GM19395 (cell line): ENCODE measurements at regions not wholly inside any gene's neighbourhood (a gene's known extent, or its start where the extent isn't known, plus 50 kb on each side); places are given as distances from the start of the nearest gene placed in this dataset.
"Not testable (repeated sequence)": the region's sequence is repeated elsewhere in the genome, so short reads cannot be mapped to it uniquely, and the experiment has no call there.

ENCODE experiments used
- ATAC-seq: cut with Tn5 transposase; IDR thresholded peaks from one replicate; pipeline ENCODE4 v1.9.1; 2021; ENCODE audit warnings: mild to moderate bottlenecking, moderate library complexity; ENCODE audit not compliant: unreplicated experiment

DNA sequence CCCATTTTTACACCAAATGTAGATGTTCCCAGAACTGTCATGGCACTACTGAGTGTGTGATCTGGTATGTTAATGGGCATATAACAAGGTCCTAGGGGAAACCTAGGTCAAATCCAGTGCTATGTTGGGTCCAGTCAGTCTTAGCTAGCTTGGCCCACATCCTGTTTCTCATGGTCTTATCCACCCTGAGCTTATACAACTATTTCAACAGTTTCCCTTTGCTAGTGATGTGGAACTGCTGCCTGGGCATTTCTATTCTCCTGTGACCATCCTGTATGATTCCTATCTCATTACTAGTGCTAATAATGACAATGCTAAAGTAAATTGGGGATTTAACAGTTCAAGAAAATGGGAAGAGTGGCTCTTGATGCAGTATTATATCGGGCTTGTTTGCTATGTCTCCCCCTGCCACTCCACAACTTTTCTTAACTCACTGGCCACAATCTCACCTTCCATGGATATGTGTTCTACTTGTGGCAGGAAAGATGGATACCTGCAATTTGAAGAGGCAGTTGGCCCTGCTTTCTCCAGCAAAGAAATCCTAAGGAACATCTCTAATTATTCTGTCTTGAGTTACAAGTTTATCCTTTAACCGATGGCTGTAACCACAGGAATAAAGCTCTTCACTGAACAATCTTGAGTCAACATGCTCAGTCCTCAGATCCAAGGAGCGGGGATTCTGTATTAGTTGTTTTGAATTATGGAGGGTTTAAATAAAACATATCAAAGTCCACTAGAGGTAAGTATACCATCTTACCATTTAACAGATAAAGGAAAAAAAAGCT is 707.8 kb downstream of the XPNPEP1 start:
- ATAC-seq: no peak

DNA sequence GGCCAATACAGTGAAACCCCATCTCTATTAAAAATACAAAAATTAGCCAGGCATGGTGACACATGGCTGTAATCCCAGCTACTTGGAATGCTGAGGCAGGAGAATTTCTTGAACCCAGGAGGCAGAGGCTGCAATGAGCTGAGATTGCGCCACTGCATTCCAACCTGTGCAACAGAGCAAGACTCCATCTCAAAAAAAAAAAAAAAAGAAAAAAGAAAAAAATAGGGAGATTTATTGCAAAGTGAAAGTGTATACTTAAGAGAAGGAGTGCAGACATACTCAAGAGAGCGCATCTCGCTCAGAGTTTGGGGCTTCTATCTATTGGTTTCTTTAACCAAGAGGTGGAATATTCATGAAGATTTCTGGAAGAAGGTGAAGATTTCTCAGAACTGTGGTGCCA is 708.4 kb downstream of the XPNPEP1 start:
- ATAC-seq: not testable (repeated sequence)

DNA sequence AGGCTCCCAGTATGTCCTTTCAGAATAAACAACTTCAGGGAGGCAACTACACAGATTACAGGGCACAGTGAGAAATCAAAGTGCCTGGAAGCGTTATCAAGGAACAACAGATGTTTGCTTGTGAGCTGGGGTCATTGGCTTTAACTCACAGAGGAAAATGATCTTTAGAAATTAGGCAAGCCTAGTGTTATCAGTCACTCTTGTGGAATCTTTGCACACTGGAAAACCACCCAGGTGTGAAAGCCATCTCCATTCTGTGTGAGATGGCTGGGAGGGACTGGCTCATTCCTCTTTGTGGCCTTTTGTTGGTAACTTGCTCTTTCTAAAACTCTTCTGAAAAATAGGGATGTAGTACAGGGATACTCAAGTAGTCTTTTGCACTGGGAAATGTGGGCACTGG is 716.0 kb downstream of the XPNPEP1 start:
- ATAC-seq: no peak

DNA sequence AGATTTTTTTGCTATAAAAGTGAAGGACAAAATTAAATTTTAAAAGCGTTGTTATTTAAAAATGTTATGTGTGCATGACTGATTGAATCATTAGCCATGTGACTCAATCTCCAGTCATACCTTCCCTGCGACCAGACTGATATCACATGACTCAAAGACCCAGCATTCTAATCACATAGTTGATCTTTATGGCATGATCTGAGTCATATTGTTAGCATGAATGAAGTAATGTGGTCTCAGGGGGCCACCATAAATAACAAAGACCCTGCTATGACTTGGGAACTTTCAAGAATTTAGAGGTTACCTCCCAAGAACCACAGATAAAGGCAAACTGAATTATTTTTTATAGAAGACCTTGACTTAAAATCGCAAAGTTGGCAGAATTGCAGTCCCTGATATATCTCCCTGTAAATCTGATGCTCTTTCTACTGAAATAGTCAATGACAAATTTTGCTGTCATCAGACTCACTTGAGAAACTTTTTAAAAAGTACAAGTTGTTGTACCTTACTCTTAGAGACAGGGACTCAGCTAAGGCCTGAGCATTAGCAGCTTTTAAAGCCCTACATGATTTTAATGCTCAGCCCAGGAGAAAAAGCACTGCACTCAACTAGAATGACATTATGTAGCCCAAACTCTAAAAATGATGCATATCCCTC is 717.3 kb downstream of the XPNPEP1 start:
- ATAC-seq: no peak

DNA sequence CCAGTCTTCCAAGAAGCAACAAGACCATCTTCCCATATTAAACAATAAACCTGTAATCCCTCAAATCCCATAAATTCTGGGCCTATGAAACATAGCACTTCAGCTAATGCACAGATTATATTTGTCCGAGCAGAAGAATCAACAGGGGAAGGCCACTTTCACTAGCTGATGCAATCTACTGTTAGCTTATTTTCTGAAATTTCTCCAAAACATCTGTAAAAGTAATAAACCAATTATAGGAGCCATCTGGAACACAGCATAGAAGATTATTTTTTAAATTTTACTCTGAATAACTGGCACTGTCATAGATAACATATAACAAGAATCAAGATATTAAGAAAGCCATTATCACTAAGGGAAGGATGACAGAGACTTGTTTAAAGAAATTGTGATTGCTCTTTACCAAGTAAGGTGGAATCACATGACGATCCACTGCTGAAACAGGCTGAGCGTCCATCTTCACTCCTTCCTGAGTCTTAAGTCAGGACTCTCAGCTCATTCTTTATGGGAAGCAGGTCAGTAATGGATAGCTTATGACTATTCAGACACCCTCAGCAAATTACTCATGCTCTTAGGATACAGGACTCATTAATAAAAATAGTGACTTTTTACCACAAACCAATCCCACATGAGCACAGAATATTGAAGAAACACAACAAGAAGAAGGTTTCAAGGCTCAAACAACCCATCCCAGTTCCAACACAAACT is 719.5 kb downstream of the XPNPEP1 start:
- no peak for ATAC-seq

DNA sequence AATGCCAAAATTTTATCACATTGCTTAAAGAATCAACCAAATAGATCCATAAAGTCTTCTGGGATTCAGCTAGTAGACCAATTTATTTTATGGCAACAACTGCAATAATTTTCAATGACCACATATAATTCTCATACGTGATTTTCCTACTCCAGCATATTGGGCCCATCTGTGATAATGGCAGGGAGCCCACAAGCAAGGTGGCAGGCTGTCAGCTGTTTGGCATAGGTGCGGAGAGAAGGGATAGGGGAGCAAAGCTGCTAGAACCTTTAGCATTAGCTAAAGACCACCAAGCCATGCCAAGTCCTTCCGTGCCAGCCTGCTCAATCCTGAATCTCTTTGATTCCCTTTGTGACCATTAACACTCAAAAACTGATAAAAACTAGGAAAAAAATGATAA is 721.2 kb downstream of the XPNPEP1 start:
- no peak for ATAC-seq

DNA sequence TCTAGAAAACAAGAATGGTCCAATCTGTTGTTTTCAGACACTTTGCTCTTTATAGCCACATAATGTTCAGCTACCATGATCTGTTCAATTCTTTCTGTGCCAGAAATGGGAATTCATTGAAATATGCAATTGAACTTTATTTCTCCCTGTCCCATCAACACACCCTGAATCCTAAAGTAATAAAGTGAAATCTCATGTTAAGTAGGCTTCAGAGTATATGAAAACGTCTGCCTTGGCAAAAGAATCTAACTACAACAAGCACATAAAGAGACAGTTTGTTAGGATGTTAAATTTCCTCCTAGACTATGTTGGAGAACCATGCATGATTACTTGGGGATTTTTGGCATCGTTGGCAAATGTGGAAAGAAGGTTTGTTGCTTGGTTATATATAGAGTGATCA is 722.7 kb downstream of the XPNPEP1 start:
- ATAC-seq: no peak

DNA sequence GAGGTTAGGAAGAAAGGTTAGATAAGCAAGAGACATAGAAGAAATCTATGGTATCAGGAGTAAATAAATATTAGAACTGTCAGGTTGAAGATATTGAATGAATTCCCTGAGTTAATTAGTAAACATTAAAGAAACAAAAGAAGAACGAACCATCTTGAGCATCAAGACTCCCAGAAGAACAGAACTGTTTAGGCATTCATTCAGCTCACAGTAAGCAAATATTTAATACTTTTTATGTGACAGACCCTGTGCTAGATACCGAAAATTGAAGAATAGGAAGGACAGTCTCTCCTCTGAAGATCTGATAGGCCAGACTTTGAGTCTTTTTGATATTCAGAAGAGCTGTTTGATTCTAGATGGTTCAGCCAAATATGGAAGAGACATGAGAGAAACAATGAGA is 731.5 kb downstream of the XPNPEP1 start:
- ATAC-seq: no peak

DNA sequence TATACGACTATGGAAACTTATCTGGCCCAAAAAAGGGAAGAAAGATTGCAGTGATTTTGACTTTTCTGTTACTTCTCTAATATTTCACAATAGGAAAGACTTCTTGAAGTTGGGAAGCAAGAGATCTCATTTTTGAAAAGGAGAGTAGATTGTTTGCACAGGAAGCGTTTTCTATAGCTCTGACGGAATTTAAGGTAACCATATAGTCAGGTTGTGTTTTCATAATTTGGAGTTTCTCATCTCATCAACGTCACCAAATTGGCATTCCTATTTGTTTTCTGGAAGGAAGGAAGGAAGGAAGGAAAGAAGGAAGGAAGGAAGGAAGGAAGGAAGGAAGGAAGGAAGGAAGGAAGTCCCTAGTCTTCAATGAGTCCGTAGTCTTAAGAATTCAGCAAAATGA is 732.0 kb downstream of the XPNPEP1 start:
- ATAC-seq: no peak

DNA sequence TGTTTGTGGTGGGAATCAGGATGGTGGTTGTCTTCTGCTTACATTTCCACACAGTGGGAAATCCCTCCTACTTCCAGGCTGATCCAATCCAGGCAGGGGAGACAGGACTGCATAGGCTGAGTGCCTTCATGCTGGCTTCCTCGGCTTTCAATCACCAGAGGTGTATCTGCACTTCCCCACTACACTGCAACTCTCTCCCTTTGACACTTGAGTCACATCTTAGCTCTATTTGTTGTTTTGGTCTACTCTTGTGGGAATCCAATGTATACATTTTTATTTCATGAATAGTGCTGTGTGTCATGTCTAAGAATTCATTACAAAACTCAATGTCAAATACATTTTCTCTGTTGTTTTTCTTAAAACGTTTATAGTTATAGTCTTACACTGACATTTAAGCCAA is 735.6 kb downstream of the XPNPEP1 start:
- no peak for ATAC-seq

DNA sequence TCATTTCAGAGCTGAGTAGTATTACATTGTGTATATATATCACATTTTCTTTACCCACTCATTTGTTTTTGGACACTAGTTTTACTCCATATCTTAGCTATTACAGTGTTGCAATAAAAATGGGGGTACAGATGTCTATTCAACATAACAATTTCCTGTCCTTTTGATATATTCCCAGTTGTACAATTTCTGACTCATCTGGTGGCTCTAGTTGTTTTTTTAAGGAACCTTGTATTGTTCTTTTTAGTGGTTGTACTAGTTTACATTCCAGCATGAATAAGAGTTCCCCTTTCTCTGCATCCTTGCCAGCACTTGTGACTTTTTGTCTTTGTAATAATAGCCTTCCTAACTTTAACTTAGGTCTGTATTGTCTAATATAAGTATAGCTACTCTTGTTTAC is 739.9 kb downstream of the XPNPEP1 start:
- ATAC-seq: no peak

DNA sequence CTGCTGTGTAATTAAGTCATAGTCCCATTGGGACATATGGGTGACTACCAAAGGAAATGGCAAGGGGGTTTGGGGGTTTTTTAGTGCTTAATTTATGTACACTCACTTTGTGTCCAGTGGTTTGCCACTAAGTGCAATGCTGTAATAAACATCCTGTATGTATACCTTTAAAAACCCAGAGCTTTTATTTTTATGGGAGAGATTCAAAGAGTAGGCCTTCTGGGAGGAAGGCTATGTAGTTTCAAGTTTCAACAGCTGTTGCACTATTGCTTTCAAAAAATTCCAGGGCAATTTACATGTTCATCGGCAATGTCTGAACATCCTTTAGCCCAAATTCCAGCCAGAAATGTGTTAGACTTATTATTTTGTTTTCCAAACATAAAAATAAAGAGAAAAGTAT is 744.7 kb downstream of the XPNPEP1 start:
- no peak for ATAC-seq

DNA sequence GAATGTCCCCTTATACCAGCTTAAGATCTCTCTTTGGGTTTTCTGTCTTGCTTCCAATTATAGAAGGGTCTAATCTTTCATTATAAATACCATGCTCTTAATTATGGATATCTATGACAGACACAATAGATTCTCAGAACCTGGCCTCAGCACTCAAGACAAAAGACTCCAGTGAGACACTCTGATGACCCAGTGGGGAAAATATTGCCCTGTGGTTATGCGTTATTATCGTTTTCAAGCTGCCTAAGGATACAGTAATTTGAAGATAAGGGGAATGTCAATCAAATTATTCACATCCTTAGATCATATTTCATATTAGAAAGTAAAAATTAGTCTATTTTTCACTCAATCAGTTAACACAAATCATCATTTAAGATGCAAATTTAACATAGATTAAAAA is 748.8 kb downstream of the XPNPEP1 start:
- ATAC-seq: no peak

DNA sequence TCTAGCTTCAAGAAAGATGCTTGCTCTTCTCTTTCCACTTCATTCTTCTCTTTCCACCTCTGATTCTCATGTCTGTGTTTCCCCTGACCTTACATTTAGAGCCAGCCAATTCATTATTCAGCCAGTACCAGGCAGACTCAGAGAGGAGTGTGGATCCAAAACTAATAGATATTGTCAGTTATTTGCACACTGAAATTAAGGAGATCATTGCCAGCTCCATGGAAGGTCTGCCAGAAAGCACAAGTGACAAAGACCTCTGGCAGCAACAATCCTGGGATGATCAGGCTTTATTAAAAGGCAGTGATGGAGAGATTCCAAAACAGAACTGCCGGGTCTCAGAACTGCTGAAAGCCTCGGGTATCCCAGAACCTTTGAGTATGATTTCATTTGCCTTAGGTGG is 749.4 kb downstream of the XPNPEP1 start:
- no peak for ATAC-seq

DNA sequence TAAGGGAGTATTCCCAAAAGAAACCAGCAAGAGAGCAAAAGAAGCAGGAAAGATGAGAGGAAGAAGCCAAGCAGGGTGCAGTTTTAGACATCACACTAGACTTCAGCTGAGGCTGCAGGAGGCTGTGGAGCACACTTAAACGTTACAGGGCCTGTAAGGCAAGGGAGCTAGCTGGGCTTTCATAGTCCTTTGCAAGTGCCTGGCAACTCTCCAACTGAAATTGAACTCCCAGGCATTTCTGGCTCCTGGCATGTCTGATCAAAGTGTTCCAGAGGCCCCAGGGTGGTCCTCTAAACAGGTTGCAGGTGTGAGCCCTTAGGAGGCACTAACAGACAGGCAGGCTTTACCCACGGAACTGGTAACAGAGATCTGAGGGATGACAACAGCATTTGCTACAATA is 750.2 kb downstream of the XPNPEP1 start:
- no peak for ATAC-seq

DNA sequence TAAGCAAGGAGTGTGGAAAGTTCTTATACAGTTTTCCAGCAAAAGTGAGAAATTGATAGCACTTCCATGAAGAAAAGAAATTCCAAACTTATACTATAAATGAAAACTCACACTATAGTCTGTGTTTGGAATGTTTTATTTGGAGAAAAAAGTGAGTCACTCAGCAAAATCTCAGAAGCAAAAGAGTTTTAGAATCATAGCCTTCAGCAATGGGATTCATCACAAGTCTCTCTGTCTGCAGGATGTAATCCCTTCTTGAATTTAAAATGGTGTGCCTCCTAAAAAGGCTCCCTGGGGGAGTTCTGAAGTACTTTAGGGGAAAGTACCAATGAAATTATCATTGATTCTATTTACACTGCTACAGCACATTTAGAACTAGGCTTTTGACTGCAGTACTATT is 756.4 kb downstream of the XPNPEP1 start:
- ATAC-seq: no peak

DNA sequence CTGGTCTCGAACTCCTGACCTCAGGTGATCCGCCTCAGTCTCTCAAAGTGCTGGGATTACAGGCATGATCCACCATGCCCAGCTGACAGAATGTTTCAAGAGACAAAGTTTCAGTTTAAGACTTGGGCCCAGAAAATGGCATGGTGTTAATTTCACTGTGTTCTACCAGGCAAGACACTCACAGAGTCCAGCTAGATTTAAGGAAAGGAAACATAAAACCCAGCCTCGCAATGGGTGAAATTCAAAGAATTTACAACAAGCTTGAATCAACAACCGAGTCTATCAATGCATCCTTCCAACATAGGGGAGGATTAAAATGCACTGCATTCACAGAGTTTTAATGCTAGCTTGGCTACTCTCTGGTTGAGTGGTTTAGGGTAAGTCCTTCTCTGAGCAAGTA is 764.0 kb downstream of the XPNPEP1 start:
- ATAC-seq: no peak

DNA sequence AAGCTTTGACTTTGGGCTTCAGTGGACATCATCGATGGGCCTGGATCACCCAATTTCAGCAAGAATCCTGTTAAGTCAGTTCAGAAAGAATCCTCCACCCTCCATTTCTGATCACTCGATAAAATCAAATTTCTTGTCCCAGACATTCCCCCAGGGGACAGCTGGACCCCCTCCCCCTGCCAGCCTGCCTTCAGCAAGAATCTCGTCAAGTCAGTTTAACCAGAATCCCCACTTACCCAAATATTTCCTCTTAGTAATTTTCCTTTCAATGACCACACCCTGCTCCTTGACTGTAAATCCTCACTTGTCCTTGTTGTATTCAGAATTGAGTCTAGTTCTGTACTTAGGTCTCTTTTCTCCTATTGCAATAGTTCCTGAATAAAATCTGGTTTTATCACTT is 766.9 kb downstream of the XPNPEP1 start:
- no peak for ATAC-seq

DNA sequence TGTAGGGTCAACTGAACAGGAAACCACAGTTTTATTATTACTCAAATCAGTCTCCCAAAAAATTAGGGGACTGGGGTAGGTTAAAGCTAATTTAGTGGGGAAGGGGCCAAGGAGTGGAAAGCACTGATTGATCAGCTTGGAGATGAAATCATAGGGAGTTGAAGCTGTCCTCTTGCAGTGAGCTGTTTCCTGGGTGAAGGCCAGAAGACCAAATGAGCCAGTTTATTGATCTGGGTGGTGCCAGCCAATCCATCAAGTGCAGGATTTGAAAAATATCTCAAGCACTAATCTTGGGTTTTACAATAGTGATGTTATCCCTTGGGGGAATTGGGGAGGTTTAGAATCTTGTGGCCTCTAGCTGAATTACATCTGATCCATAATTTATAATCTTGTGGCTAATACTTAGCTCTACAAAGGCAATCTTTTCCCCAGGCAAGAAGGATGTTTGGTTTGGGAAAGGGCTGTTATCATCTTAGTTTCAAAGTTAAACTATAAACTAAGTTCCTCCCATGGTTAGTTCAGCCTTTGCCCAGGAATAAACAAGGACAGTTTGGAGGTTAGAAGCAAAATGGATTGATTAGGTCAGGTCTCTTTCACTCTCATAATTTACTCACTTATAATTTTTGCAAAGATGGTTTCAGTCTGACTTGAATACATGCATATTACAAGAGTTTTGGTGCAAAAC is 773.5 kb downstream of the XPNPEP1 start:
- ATAC-seq: no peak

DNA sequence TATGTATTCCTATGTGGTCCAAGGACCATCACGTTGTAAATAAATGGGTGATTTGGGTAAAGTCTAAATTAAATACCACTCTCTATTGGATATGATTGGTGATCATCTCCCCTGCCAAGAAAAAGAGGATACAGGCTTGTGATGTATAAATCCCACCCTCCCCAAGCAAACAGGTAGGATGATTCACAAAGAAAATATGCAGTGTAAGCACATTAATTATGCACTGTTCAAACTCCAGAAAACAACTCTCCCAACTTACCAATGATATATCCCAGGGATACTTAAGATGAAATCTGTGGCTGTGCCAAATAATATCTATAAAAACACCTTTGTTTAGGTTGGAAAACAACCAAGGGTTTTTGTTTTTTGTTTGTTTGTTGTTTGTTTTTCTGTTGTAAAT is 795.9 kb downstream of the XPNPEP1 start:
- ATAC-seq: no peak

DNA sequence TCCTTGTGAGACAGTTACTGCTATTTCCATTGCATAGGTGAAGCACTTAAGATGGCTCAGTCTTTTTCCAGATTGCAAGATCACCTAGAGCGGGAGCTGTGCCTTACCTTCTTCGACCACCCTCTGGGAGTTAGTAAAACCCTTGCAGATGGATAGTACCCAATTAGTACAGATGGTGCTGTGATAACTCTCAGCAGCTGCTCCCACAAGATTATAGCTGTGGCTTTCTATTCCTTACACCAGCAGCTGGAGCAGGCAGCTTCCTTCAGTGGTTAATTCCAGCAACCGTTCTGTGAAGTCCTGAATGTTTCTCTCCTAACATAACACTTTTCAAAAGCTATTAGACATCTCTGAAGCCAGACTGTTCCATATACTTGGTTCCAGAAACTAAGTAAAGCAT is 796.8 kb downstream of the XPNPEP1 start:
- ATAC-seq: no peak

DNA sequence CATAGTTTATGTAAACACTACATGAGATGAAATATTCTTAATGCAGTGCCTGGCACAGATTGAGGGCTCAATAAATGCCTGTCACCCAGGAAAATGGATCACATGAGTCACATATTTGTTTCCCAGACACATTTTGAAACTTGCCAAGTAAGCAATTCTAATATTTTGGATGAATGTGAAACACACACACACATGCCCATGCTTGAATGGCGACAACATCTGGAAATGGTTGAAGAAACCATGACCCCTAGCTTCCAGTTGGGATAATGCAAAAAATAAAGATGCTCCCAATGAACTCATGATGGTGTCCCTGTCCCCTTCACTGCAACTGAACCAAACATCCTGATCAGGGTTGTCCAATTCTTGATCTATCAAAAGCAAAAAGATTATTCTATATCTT is 797.3 kb downstream of the XPNPEP1 start:
- no peak for ATAC-seq
